BLaER1 (cell line): ENCODE measurements at regions not wholly inside any gene's neighbourhood (a gene's known extent, or its start where the extent isn't known, plus 50 kb on each side); places are given as distances from the start of the nearest gene placed in this dataset.

Source experiments
- H3K27ac ChIP-seq: shearing (Covaris generic); formaldehyde crosslinking; 2 replicates; pipeline ENCODE4 v1.8.1; 2022
- H3K27me3 ChIP-seq: shearing (Covaris generic); formaldehyde crosslinking; 2 replicates; pipeline ENCODE4 v1.8.1; 2022
- H3K36me3 ChIP-seq: shearing (Covaris generic); formaldehyde crosslinking; 2 replicates; pipeline ENCODE4 v1.8.1; 2022
- H3K4me1 ChIP-seq: shearing (Covaris generic); formaldehyde crosslinking; 2 replicates; pipeline ENCODE4 v1.8.1; 2022
- H3K4me2 ChIP-seq: shearing (Covaris generic); formaldehyde crosslinking; 2 replicates; pipeline ENCODE4 v1.8.1; 2022
- H3K4me3 ChIP-seq: shearing (Covaris generic); formaldehyde crosslinking; 2 replicates; pipeline ENCODE4 v1.8.1; 2022
- H3K9ac ChIP-seq: shearing (Covaris generic); formaldehyde crosslinking; 2 replicates; pipeline ENCODE4 v1.8.1; 2022
- H3K9me3 ChIP-seq: shearing (Covaris generic); formaldehyde crosslinking; 2 replicates; pipeline ENCODE4 v1.8.1; 2022
- H4K20me1 ChIP-seq: shearing (Covaris generic); formaldehyde crosslinking; 2 replicates; pipeline ENCODE4 v1.8.1; 2022
- Cebpa-rat ChIP-seq: shearing (Covaris generic); IDR thresholded peaks from 2 replicates; pipeline ENCODE4 v1.8.1; 2022

GRCh38 chr5:93279296-93279963 is 301.6 kb downstream of the NR2F1-AS1 start:
- Histone ChIP-seq H3K4me3 (no peak overlapping the region), H4K20me1 (no peaks in the 10 kb centered on the region), H3K36me3 (no peaks in the 10 kb centered on the region), H3K27me3 (no peaks in the 10 kb centered on the region), H3K4me2 (no peak overlapping the region), H3K4me1 (no peaks in the 10 kb centered on the region), H3K9ac (no peak overlapping the region), H3K9me3 (no peaks in the 10 kb centered on the region), H3K27ac (no peak overlapping the region)
- TF ChIP-seq Cebpa-rat = no peak

- Histone ChIP-seq H3K27me3 (no peaks in the 10 kb centered on the region), H3K9ac (no peak overlapping the region), H4K20me1 (no peaks in the 10 kb centered on the region), H3K4me3 (no peak overlapping the region), H3K4me2 (no peak overlapping the region), H3K9me3 (no peaks in the 10 kb centered on the region), H3K4me1 (no peaks in the 10 kb centered on the region), H3K36me3 (no peaks in the 10 kb centered on the region), H3K27ac (no peak overlapping the region)
- TF ChIP-seq Cebpa-rat = no peak
These were observed 302.1 kb downstream of the NR2F1-AS1 start for GRCh38 chr5:93278896-93279295.

DNA sequence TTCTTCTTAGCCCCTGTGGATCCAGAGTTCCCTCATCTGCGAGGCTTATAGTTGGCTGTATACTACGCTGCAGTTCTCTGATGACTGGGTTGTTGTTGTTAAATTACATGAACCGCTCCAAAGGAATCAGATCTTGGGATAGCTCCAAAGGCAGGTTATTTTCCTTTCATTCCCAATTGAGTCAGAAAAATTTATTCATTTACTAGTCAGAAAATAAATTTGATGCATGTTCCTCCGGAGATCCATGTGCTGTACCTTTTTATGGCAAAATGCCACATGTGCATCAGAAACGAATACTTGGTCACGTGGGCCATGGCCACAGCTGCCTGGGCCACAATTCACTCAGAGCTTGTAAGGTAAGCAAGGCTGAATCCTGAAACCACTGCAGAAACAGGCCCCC is 304.0 kb downstream of the NR2F1-AS1 start:
- TF ChIP-seq Cebpa-rat = no peak
- no peaks in the 10 kb centered on the region for H3K36me3 ChIP-seq
- no peak overlapping the region for H3K9ac ChIP-seq
- no peaks in the 10 kb centered on the region for H3K9me3 ChIP-seq
- no peak overlapping the region for H3K4me3 ChIP-seq
- no peaks in the 10 kb centered on the region for H3K27me3 ChIP-seq
- no peaks in the 10 kb centered on the region for H4K20me1 ChIP-seq
- H3K27ac ChIP-seq = no peak overlapping the region
- peaks cover 9% of the 10 kb centered on the region for H3K4me1 ChIP-seq
- H3K4me2 ChIP-seq = no peak overlapping the region

GRCh38 chr5:93275376-93275775 is 305.6 kb downstream of the NR2F1-AS1 start:
- H3K9me3 ChIP-seq = peaks cover 7% of the 10 kb centered on the region; the same call in 1 of the 2 replicates
- H3K4me3 ChIP-seq = no peak overlapping the region
- no peaks in the 10 kb centered on the region for H3K27me3 ChIP-seq
- no peak for TF ChIP-seq Cebpa-rat
- no peak overlapping the region for H3K27ac ChIP-seq
- no peaks in the 10 kb centered on the region for H3K36me3 ChIP-seq
- H3K4me2 ChIP-seq = no peak overlapping the region
- H3K9ac ChIP-seq = no peak overlapping the region
- H3K4me1 ChIP-seq = peaks cover 20% of the 10 kb centered on the region
- H4K20me1 ChIP-seq = no peaks in the 10 kb centered on the region

GRCh38 chr5:93274291-93274690 is 306.7 kb downstream of the NR2F1-AS1 start:
- no peak overlapping the region for H3K4me2 ChIP-seq
- peaks cover 20% of the 10 kb centered on the region for H3K4me1 ChIP-seq
- H3K9me3 ChIP-seq = peaks cover 7% of the 10 kb centered on the region; the same call in 1 of the 2 replicates
- H3K4me3 ChIP-seq = no peak overlapping the region
- H3K36me3 ChIP-seq = no peaks in the 10 kb centered on the region
- H3K27me3 ChIP-seq = no peaks in the 10 kb centered on the region
- H3K27ac ChIP-seq = no peak overlapping the region
- no peaks in the 10 kb centered on the region for H4K20me1 ChIP-seq
- no peak for TF ChIP-seq Cebpa-rat
- H3K9ac ChIP-seq = no peak overlapping the region

DNA sequence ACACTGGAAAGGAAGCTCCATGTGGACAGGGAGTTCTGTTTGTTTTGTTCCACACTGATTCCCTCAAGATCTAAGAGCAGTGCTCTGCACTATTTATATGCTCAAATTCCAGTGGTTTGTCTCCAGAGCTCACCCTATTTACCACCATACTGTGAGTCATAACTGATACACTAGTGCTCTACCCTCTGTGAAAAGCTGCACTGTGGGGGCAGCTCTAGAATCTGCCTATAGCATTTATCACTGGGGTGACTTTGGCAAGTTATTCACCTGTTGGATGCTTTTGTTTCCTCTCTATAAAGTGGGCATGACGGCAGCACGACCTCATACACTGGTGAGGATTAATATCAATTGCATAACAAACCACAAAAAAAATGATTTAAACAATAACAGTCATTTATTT is 307.8 kb downstream of the NR2F1-AS1 start:
- Histone ChIP-seq H3K9ac (no peak overlapping the region), H3K27ac (no peak overlapping the region), H3K9me3 (peaks cover 7% of the 10 kb centered on the region; the same call in 1 of the 2 replicates), H3K4me3 (no peak overlapping the region), H3K27me3 (no peaks in the 10 kb centered on the region), H3K4me2 (no peak overlapping the region), H4K20me1 (no peaks in the 10 kb centered on the region), H3K4me1 (peaks cover 20% of the 10 kb centered on the region), H3K36me3 (no peaks in the 10 kb centered on the region)
- TF ChIP-seq Cebpa-rat = no peak

DNA sequence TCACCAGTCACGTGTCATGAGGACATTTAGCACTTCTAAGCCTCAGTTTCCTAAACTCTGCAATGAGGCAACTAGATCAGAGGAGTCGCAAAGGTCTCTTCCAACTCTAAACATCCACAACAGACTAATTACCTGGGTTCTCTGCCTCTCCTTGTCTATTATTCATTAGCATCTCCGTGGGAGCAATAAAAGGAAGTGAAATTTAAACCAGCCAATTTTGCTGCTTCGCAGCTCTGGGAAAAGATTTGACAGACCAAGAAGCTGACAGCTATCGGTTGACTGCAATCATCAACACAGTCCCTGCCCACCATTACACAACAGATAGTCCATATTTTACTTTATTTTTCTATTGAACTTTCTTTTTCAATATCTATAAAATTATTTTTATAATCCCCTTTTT is 308.9 kb downstream of the NR2F1-AS1 start:
- H3K9ac ChIP-seq = no peak overlapping the region
- H3K27ac ChIP-seq = 0 out of 2 replicates have a peak overlapping the region, but pooled peaks have one; percentile 16
- TF ChIP-seq Cebpa-rat = no peak
- peak overlapping the region; percentile 53 for H3K4me2 ChIP-seq
- H3K36me3 ChIP-seq = no peaks in the 10 kb centered on the region
- peaks cover 20% of the 10 kb centered on the region for H3K4me1 ChIP-seq
- no peaks in the 10 kb centered on the region for H4K20me1 ChIP-seq
- no peaks in the 10 kb centered on the region for H3K27me3 ChIP-seq
- peaks cover 7% of the 10 kb centered on the region; the same call in 1 of the 2 replicates for H3K9me3 ChIP-seq
- 0 out of 2 replicates have a peak overlapping the region, but pooled peaks have one; percentile 15 for H3K4me3 ChIP-seq

GRCh38 chr5:93267736-93268135 is 313.3 kb downstream of the NR2F1-AS1 start:
- Histone ChIP-seq H3K4me3 (no peak overlapping the region), H3K4me2 (no peak overlapping the region), H3K27me3 (no peaks in the 10 kb centered on the region), H3K27ac (no peak overlapping the region), H4K20me1 (no peaks in the 10 kb centered on the region), H3K9ac (no peak overlapping the region), H3K9me3 (peaks cover 7% of the 10 kb centered on the region; the same call in 1 of the 2 replicates), H3K36me3 (no peaks in the 10 kb centered on the region), H3K4me1 (peaks cover 18% of the 10 kb centered on the region)
- TF ChIP-seq Cebpa-rat = no peak

DNA sequence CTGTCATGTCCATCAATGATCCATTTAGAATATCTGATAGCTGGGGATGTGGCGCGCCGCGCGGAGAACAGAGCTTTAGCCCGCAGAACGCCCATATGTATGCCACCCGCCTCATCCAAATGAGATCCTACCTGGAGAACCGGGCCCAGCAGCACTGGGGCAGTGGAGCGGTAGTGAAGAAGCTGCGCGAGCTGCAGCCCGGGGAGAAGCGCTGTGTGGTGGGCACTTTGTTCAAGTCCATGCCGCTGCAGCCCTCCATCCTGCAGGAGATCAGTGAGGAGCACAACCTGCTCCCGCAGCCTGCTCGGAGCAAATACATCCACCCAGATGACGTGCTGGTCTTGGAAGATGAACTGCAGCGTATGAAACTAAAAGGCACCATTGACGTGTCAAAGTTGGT is 313.7 kb downstream of the NR2F1-AS1 start:
- H3K4me3 ChIP-seq = no peak overlapping the region
- TF ChIP-seq Cebpa-rat = no peak
- no peaks in the 10 kb centered on the region for H3K27me3 ChIP-seq
- no peak overlapping the region for H3K4me2 ChIP-seq
- no peak overlapping the region for H3K9ac ChIP-seq
- no peaks in the 10 kb centered on the region for H3K36me3 ChIP-seq
- peaks cover 13% of the 10 kb centered on the region for H3K4me1 ChIP-seq
- H4K20me1 ChIP-seq = no peaks in the 10 kb centered on the region
- peaks cover 7% of the 10 kb centered on the region; the same call in 1 of the 2 replicates for H3K9me3 ChIP-seq
- H3K27ac ChIP-seq = no peak overlapping the region

DNA sequence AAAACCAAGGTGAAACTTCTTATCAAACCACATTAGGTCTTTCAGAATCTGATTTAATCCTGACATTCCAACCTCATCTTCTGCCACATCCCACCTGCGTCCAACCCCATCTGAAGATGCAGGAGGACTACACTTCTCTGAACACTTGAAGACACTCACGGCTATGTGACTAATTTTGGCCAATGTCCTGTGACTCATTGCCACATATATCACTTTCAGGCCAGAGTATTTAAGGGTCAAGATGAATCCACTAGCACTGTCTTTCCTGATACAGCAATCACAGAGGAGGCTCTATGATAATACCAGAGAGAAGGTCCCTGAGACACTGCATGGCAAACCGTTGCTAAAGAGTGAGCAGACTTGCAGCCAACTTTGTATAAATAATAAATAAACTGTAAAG is 323.4 kb downstream of the NR2F1-AS1 start:
- no peaks in the 10 kb centered on the region for H3K27me3 ChIP-seq
- H3K4me2 ChIP-seq = no peak overlapping the region
- no peaks in the 10 kb centered on the region for H3K9me3 ChIP-seq
- no peaks in the 10 kb centered on the region for H4K20me1 ChIP-seq
- H3K4me3 ChIP-seq = no peak overlapping the region
- H3K36me3 ChIP-seq = no peaks in the 10 kb centered on the region
- H3K4me1 ChIP-seq = no peaks in the 10 kb centered on the region
- no peak for TF ChIP-seq Cebpa-rat
- H3K27ac ChIP-seq = no peak overlapping the region
- H3K9ac ChIP-seq = no peak overlapping the region
